Neural cell (in vitro differentiated cells): ENCODE measurements at regions not wholly inside any gene's neighbourhood (a gene's known extent, or its start where the extent isn't known, plus 50 kb on each side); places are given as distances from the start of the nearest gene placed in this dataset.

Experiments
- H2AFZ ChIP-seq: fragments of 200-600, 300-800 bp; sonication (generic), shearing (Covaris generic); 2 replicates; pipeline ENCODE4 v1.6.0; 2014; ENCODE audit warnings: low read depth, mild to moderate bottlenecking, antibody characterized with exemption, low read length, moderate library complexity
- H3F3A ChIP-seq: fragments of 200-600 bp; shearing (Covaris generic); 2 replicates; pipeline ENCODE4 v1.6.1; 2016; ENCODE audit warnings: mild to moderate bottlenecking, moderate library complexity, mixed read lengths, antibody characterized with exemption, low read length; ENCODE audit not compliant: insufficient read depth, poor library complexity, severe bottlenecking
- H3K27ac ChIP-seq: fragments of 200-600, 300-800 bp; sonication (generic), shearing (Covaris generic); 2 replicates; pipeline ENCODE4 v1.5.1; 2014; ENCODE audit warnings: mild to moderate bottlenecking, low read length, moderate library complexity
- H3K27me3 ChIP-seq: fragments of 300-800, 200-600 bp; sonication (generic), shearing (Covaris generic); 2 replicates; pipeline ENCODE4 v1.6.0; 2014; ENCODE audit warnings: mild to moderate bottlenecking, low read depth, low read length, moderate library complexity; ENCODE audit not compliant: insufficient read depth
- H3K36me3 ChIP-seq: fragments of 300-800, 200-600 bp; sonication (generic), shearing (Covaris generic); 2 replicates; pipeline ENCODE4 v1.5.1; 2014; ENCODE audit warnings: mild to moderate bottlenecking, antibody characterized with exemption, low read length, moderate library complexity; ENCODE audit not compliant: insufficient read depth
- H3K4me2 ChIP-seq: fragments of 300-800, 200-600 bp; sonication (generic), shearing (Covaris generic); 2 replicates; pipeline ENCODE4 v1.6.0; 2014; ENCODE audit warnings: mild to moderate bottlenecking, low read length
- H3K4me3 ChIP-seq: fragments of 300-800, 200-600 bp; sonication (generic), shearing (Covaris generic); 2 replicates; pipeline ENCODE4 v1.5.1; 2014; ENCODE audit warnings: mild to moderate bottlenecking, low read length, moderate library complexity
- H3K79me2 ChIP-seq: fragments of 200-600 bp; shearing (Covaris generic); replicated peaks from 2 replicates; pipeline ENCODE4 v1.6.0; 2014; ENCODE audit warnings: mild to moderate bottlenecking, low read length, moderate library complexity; ENCODE audit not compliant: insufficient read depth
- H3K9ac ChIP-seq: fragments of 300-800, 200-600 bp; sonication (generic), shearing (Covaris generic); 2 replicates; pipeline ENCODE4 v1.6.1; 2016; ENCODE audit warnings: mild to moderate bottlenecking, low read length, mixed read lengths
- H3K9me2 ChIP-seq: fragments of 200-600 bp; shearing (Covaris generic); 2 replicates; pipeline ENCODE4 v1.6.1; 2016; ENCODE audit warnings: mild to moderate bottlenecking, low read length, mixed read lengths; ENCODE audit not compliant: insufficient read depth
- H3K9me3 ChIP-seq: fragments of 200-600, 300-800 bp; sonication (generic), shearing (Covaris generic); 2 replicates; pipeline ENCODE4 v1.6.1; 2016; ENCODE audit warnings: mild to moderate bottlenecking, mixed run types, low read length, moderate library complexity, mixed read lengths
- H4K20me1 ChIP-seq: fragments of 200-600 bp; shearing (Covaris generic); 2 replicates; pipeline ENCODE4 v1.6.1; 2016; ENCODE audit warnings: mild to moderate bottlenecking, mixed run types; ENCODE audit not compliant: insufficient read depth
- EP300 ChIP-seq: fragments of 450-650 bp; conservative IDR thresholded peaks from 2 replicates; pipeline ENCODE4 v1.6.1; 2014; ENCODE audit warnings: antibody characterized with exemption, mild to moderate bottlenecking, moderate library complexity; ENCODE audit not compliant: poor library complexity, severe bottlenecking
- EZH2 ChIP-seq: fragments of 200-600, 300-800 bp; shearing (Covaris generic), sonication (generic); IDR thresholded peaks from 2 replicates; pipeline ENCODE4 v1.6.1; 2014; ENCODE audit warnings: antibody characterized with exemption, low read length, borderline replicate concordance, mild to moderate bottlenecking; ENCODE audit not compliant: insufficient read depth, poor library complexity, severe bottlenecking
- MXI1 ChIP-seq: fragments of 450-650 bp; conservative IDR thresholded peaks from 2 replicates; pipeline ENCODE4 v1.6.1; 2014; ENCODE audit warnings: antibody characterized with exemption, mild to moderate bottlenecking; ENCODE audit not compliant: poor library complexity, severe bottlenecking
- POLR2AphosphoS5 ChIP-seq: IDR thresholded peaks from 2 replicates; pipeline ENCODE4 v1.6.1; 2012
- RAD21 ChIP-seq: fragments of 450-650 bp; conservative IDR thresholded peaks from 2 replicates; pipeline ENCODE4 v1.6.1; 2014; ENCODE audit warnings: antibody characterized with exemption, mild to moderate bottlenecking, moderate library complexity
- REST ChIP-seq: IDR thresholded peaks from 2 replicates; pipeline ENCODE4 v1.6.1; 2012; ENCODE audit warnings: borderline replicate concordance
- SMC3 ChIP-seq: fragments of 450-650 bp; conservative IDR thresholded peaks from 2 replicates; pipeline ENCODE4 v1.6.1; 2014; ENCODE audit warnings: antibody characterized with exemption, mild to moderate bottlenecking, moderate library complexity; ENCODE audit not compliant: poor library complexity
- TAF1 ChIP-seq: IDR thresholded peaks from 2 replicates; pipeline ENCODE4 v1.6.1; 2012; ENCODE audit warnings: low read depth
- TF ChIP-seq, protein P1 (sequence below): fragments of 450-650 bp; IDR thresholded peaks from 2 replicates; pipeline ENCODE4 v1.5.1; 2014; ENCODE audit warnings: antibody characterized with exemption, mild to moderate bottlenecking, moderate library complexity; ENCODE audit not compliant: poor library complexity, severe bottlenecking

DNA sequence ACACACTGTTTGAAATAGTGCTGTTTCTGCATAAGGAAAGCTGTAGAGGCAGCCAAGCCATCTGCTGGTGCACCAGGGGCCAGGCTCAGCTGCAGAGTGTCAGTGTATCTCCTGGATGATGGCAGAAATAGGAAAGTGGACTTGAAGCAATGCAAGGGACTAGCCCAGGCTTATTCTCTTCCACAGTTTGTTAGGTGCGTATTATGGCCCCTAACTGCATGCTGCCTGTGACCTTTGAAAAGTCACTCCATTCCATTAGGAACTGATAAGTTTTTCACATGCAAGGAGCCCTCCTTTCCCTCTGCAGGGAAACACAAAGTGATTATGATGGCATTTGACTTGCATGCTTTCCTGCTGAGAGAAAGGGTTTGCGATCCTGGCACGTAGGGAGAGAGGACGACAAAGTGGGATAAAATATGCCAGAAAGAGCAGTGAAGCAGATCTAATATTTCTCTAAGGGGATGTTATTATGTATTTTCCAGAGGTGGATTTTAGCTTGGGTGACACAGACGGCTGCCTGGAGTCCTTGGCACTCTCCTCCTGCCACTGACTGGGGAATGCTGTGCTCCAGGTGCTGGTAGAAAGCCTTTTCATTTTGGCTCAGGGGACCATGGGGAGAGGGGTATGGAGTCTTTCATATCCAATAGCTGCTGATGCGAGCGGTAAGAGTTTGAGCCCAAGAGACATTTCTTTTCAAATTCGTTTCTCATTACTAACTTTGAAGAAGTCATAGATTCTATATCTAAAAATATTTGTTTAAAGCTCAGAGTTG is 402.1 kb upstream of the B3GALT2 start:
- Histone ChIP-seq H3K9ac (no peak overlapping the region), H3K9me2 (no peaks in the 10 kb centered on the region), H3K79me2 (no peaks in the 10 kb centered on the region), H4K20me1 (no peaks in the 10 kb centered on the region), H3F3A (peaks cover 11% of the 10 kb centered on the region), H3K27me3 (no peaks in the 10 kb centered on the region), H3K4me2 (peak overlapping the region; percentile 13), H3K36me3 (no peaks in the 10 kb centered on the region), H2AFZ (no peak overlapping the region), H3K9me3 (no peaks in the 10 kb centered on the region), H3K4me3 (peak overlapping the region; percentile 47), H3K27ac (peak overlapping the region; percentile 36)
- peak; percentile 17 for TF ChIP-seq SMC3
- TF ChIP-seq POLR2AphosphoS5, result peak; percentile 50
- TF ChIP-seq EP300, result peak; percentile 32
- no peak for TF ChIP-seq EZH2
- peak; percentile 26 for TF ChIP-seq RAD21
- TF ChIP-seq, protein P1, sequence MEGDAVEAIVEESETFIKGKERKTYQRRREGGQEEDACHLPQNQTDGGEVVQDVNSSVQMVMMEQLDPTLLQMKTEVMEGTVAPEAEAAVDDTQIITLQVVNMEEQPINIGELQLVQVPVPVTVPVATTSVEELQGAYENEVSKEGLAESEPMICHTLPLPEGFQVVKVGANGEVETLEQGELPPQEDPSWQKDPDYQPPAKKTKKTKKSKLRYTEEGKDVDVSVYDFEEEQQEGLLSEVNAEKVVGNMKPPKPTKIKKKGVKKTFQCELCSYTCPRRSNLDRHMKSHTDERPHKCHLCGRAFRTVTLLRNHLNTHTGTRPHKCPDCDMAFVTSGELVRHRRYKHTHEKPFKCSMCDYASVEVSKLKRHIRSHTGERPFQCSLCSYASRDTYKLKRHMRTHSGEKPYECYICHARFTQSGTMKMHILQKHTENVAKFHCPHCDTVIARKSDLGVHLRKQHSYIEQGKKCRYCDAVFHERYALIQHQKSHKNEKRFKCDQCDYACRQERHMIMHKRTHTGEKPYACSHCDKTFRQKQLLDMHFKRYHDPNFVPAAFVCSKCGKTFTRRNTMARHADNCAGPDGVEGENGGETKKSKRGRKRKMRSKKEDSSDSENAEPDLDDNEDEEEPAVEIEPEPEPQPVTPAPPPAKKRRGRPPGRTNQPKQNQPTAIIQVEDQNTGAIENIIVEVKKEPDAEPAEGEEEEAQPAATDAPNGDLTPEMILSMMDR, result no peak
- no peak for TF ChIP-seq TAF1
- TF ChIP-seq MXI1, result no peak
- peak; percentile 85 for TF ChIP-seq REST

GRCh38 chr1:193584731-193585239 is 398.4 kb upstream of the B3GALT2 start:
- no peaks in the 10 kb centered on the region for H3K27me3 ChIP-seq
- H3K9me3 ChIP-seq, result no peaks in the 10 kb centered on the region
- H3K27ac ChIP-seq, result no peak overlapping the region
- H2AFZ ChIP-seq, result no peak overlapping the region
- H3K9me2 ChIP-seq, result no peaks in the 10 kb centered on the region
- no peaks in the 10 kb centered on the region for H4K20me1 ChIP-seq
- peaks cover 11% of the 10 kb centered on the region for H3F3A ChIP-seq
- TF ChIP-seq POLR2AphosphoS5, result no peak
- TF ChIP-seq TAF1, result no peak
- TF ChIP-seq REST, result no peak
- TF ChIP-seq EZH2, result no peak
- H3K4me2 ChIP-seq, result no peak overlapping the region
- no peak overlapping the region for H3K9ac ChIP-seq
- no peaks in the 10 kb centered on the region for H3K79me2 ChIP-seq
- no peak overlapping the region for H3K4me3 ChIP-seq
- H3K36me3 ChIP-seq, result no peaks in the 10 kb centered on the region
